MM.1S (cell line): ENCODE measurements at regions not wholly inside any gene's neighbourhood (a gene's known extent, or its start where the extent isn't known, plus 50 kb on each side); places are given as distances from the start of the nearest gene placed in this dataset.
"Not testable (repeated sequence)": the region's sequence is repeated elsewhere in the genome, so short reads cannot be mapped to it uniquely, and the experiment has no call there.

Experiments
- CTCF ChIP-seq: fragments of 300-600 bp; sonication (generic); IDR thresholded peaks from 2 replicates; pipeline ENCODE4 v1.5.1; 2016; ENCODE audit warnings: antibody characterized with exemption, low read length, mixed read lengths
- EZH2 ChIP-seq: fragments of 300-600 bp; sonication (generic); optimal IDR thresholded peaks from 2 replicates; pipeline ENCODE3; 2017; ENCODE audit warnings: low read depth, mild to moderate bottlenecking, antibody characterized with exemption, low read length, mixed read lengths
- EZH2phosphoT487 ChIP-seq: fragments of 300-600 bp; sonication (generic); IDR thresholded peaks from 2 replicates; pipeline ENCODE4 v1.6.1; 2018; ENCODE audit warnings: antibody characterized with exemption, low read length

DNA sequence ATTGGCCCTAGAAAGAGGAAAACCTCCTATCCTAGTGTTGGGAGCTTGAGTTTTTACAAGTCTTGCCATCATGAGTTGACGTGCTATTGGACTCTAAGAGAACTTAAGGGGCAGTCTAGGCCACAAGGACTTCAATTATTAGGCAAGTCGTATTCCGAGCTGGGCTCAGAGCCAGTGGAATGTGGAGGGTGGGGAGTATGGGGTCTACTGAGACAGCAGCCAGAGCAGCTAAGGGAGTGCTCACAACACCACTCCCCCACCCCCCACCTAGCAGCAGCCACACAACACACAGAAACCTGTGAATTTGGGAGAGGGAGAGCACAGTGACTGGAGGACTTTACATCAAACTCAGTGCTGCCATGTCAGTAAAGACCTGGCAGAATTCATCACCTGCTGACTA is 62.0 kb upstream of the ZNG1F start:
- TF ChIP-seq CTCF, EZH2, EZH2phosphoT487: not testable (repeated sequence)
